SIG-M5 treated with dmso at 0.1 percent for 504 hours (cell line): ENCODE measurements at regions not wholly inside any gene's neighbourhood (a gene's known extent, or its start where the extent isn't known, plus 50 kb on each side); places are given as distances from the start of the nearest gene placed in this dataset.
A peak's percentile ranks its signal among the peaks of the same experiment; 100 is the strongest.
"Not testable (repeated sequence)": the region's sequence is repeated elsewhere in the genome, so short reads cannot be mapped to it uniquely, and the experiment has no call there.

Experiments used
- DNase-seq: peaks from one replicate; lab custom pipeline; 2025; ENCODE audit not compliant: unreplicated experiment; lab: John Stamatoyannopoulos, UW

GRCh38 chr7:81487516-81487915, 282.3 kb downstream of the HGF start:
- DNase-seq = peak; percentile 9

- DNase-seq = no peak
Measured at GRCh38 chr7:81484261-81484660, 285.6 kb downstream of the HGF start.

GRCh38 chr7:81482600-81483186, 287.2 kb downstream of the HGF start:
- peak; percentile 61 for DNase-seq

- peak; percentile 70 for DNase-seq
Measured at GRCh38 chr7:81478664-81479063, 291.2 kb downstream of the HGF start.

- DNase-seq = not testable (repeated sequence)
Measured at GRCh38 chr7:81478201-81478600, 291.6 kb downstream of the HGF start.

GRCh38 chr7:81473236-81473635, 296.6 kb downstream of the HGF start:
- no peak for DNase-seq

GRCh38 chr7:81470724-81471379, 299.0 kb downstream of the HGF start:
- no peak for DNase-seq

- DNase-seq = peak; percentile 53
Measured at GRCh38 chr7:81469869-81470723, 299.8 kb downstream of the HGF start.

GRCh38 chr7:81469153-81469868, 300.5 kb downstream of the HGF start:
- no peak for DNase-seq

- no peak for DNase-seq
Measured at GRCh38 chr7:81468526-81468925, 301.3 kb downstream of the HGF start.

GRCh38 chr7:81467964-81468363, 301.9 kb downstream of the HGF start:
- no peak for DNase-seq

GRCh38 chr7:81462672-81463071, 307.2 kb downstream of the HGF start:
- no peak for DNase-seq

GRCh38 chr7:81460250-81461045, 309.4 kb downstream of the HGF start:
- DNase-seq = no peak

GRCh38 chr7:81459485-81459884, 310.4 kb downstream of the HGF start:
- no peak for DNase-seq

- DNase-seq = peak; percentile 56
Measured at GRCh38 chr7:81457852-81458522, 311.9 kb downstream of the HGF start.

GRCh38 chr7:81453770-81454169, 316.1 kb downstream of the HGF start:
- not testable (repeated sequence) for DNase-seq

- DNase-seq = no peak
Measured at GRCh38 chr7:81449105-81449504, 320.7 kb downstream of the HGF start.

- peak; percentile 52 for DNase-seq
Measured at GRCh38 chr7:81447351-81447952, 322.4 kb downstream of the HGF start.

- DNase-seq = no peak
Measured at GRCh38 chr7:81446212-81446611, 323.6 kb downstream of the HGF start.

GRCh38 chr7:81445462-81445861, 324.4 kb downstream of the HGF start:
- no peak for DNase-seq
